ENCODE measurements at regions not wholly inside any gene's neighbourhood (a gene's known extent, or its start where the extent isn't known, plus 50 kb on each side); places are given as distances from the start of the nearest gene placed in this dataset.

DNA sequence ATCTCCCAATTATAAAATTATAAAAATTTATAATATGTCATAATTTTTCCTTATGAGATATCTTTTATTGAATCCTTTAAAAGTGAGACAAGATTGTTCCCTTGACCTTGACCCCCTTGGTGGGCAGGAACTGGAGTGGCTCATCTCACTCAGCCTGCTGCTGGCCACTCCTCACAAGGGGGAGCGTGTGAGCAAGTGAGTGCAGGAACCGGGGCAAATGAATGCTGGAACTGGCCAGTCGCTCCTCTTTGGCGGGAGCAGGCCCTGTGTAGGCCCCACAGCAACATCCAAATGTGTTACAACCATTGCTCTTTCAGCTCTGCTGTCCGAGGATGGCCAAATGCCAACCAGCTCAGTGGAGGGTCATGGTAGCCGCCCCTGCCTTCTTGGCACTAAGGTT is 178.8 kb downstream of the ETNK1 start:
- TF ChIP-seq, protein P1, sequence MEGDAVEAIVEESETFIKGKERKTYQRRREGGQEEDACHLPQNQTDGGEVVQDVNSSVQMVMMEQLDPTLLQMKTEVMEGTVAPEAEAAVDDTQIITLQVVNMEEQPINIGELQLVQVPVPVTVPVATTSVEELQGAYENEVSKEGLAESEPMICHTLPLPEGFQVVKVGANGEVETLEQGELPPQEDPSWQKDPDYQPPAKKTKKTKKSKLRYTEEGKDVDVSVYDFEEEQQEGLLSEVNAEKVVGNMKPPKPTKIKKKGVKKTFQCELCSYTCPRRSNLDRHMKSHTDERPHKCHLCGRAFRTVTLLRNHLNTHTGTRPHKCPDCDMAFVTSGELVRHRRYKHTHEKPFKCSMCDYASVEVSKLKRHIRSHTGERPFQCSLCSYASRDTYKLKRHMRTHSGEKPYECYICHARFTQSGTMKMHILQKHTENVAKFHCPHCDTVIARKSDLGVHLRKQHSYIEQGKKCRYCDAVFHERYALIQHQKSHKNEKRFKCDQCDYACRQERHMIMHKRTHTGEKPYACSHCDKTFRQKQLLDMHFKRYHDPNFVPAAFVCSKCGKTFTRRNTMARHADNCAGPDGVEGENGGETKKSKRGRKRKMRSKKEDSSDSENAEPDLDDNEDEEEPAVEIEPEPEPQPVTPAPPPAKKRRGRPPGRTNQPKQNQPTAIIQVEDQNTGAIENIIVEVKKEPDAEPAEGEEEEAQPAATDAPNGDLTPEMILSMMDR (IDR thresholded peaks at IDR 0.05 in 4 of 5, conservative IDR thresholded peaks at IDR 0.05 in 1 of 5), result no peak
- TF ChIP-seq POLR2A (IDR thresholded peaks at IDR 0.05), result no peak

Data from gastrocnemius medialis (tissue), 4 donors.